ENCODE measurements at regions not wholly inside any gene's neighbourhood (a gene's known extent, or its start where the extent isn't known, plus 50 kb on each side); places are given as distances from the start of the nearest gene placed in this dataset.

DNA sequence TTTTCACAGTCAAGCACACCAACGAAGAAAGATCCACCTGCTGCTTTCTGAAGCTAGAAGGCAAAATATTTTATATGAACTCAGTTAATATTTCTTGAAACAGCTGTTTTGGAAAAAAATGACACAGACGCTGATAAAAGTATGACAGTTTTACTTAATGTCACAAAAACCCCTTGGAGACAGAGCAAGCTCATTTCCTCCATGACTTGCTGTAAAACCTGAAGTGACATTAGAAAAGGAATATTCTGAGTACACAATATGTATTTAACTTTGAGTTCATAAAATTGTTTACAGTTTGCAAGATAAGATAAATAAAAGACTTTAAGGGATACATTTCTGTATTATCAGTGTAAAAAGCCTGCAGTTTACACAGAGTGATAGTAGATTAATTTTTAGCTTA lies 105.4 kb downstream of the DSEL start:
- Histone ChIP-seq H3K18ac (ENCODE audit: extremely low read depth, low read length) (no peak overlapping the region), H2BK15ac (ENCODE audit: low read length) (no peak overlapping the region), H3K9me3 (ENCODE audit: insufficient read depth in 2 of 2, low read depth in 1 of 2, low read length in 1 of 2) (no peaks in the 10 kb centered on the region), H3K23ac (ENCODE audit: insufficient read length) (no peak overlapping the region), H3K9ac (replicated peaks in 1 of 4; ENCODE audit: extremely low read depth in 1 of 4, low read depth in 3 of 4, low read length in 3 of 4) (no peak overlapping the region), H2BK120ac (replicated peaks; ENCODE audit: low read depth, low read length) (no peak overlapping the region), H3K4me2 (ENCODE audit: insufficient read depth in 1 of 2, low read depth in 2 of 2, low read length in 2 of 2) (no peak overlapping the region), H2BK5ac (ENCODE audit: low read depth, low read length) (no peak overlapping the region), H4K8ac (ENCODE audit: extremely low read depth, insufficient read depth, low read length) (no peak overlapping the region), H3K27me3 (replicated peaks in 1 of 4; ENCODE audit: control insufficient read depth in 3 of 4, extremely low read depth in 1 of 4, insufficient read depth in 3 of 4, low read length in 3 of 4) (no peaks in the 10 kb centered on the region), H2AK5ac (ENCODE audit: low read depth, low read length) (no peak overlapping the region), H3K4me1 (replicated peaks in 1 of 4; ENCODE audit: control insufficient read depth in 3 of 4, insufficient read depth in 4 of 4, low read length in 3 of 4) (no peaks in the 10 kb centered on the region), H3K14ac (ENCODE audit: insufficient read length) (no peak overlapping the region), H3K27ac (ENCODE audit: low read depth, low read length) (no peak overlapping the region), H3K4me3 (ENCODE audit: extremely low read depth in 1 of 4, insufficient read depth in 2 of 4, low read depth in 3 of 4, low read length in 4 of 4) (no peak overlapping the region), H3K56ac (replicated peaks; ENCODE audit: insufficient read length, low read depth, low read length) (no peak overlapping the region), H4K5ac (ENCODE audit: insufficient read length, low read depth, low read length) (no peak overlapping the region), H4K91ac (replicated peaks; ENCODE audit: insufficient read length, low read length) (no peak overlapping the region), H2BK12ac (ENCODE audit: low read depth, low read length) (no peak overlapping the region), H3K4ac (replicated peaks; ENCODE audit: insufficient read length, low read depth, low read length) (no peak overlapping the region), H3K36me3 (ENCODE audit: control insufficient read depth in 2 of 4, insufficient read depth in 4 of 4, low read length in 3 of 4) (no peaks in the 10 kb centered on the region), H2BK20ac (ENCODE audit: low read length) (no peak overlapping the region), H3K23me2 (ENCODE audit: low read depth, low read length) (no peaks in the 10 kb centered on the region), H4K20me1 (replicated peaks in 1 of 2; ENCODE audit: control insufficient read depth in 1 of 2, insufficient read depth in 2 of 2, low read length in 2 of 2) (no peaks in the 10 kb centered on the region), H3K79me1 (ENCODE audit: low read depth, low read length) (no peaks in the 10 kb centered on the region), H3K79me2 (ENCODE audit: control insufficient read depth in 1 of 2, insufficient read depth in 2 of 2, low read length in 2 of 2) (no peaks in the 10 kb centered on the region), H2AFZ (ENCODE audit: low read length) (no peak overlapping the region)
- DNase-seq (ENCODE audit: low read depth in 1 of 2, low spot score in 2 of 2) (no peak), FAIRE-seq (no peak)
- WGBS, 2 experiments (ENCODE audit: extremely low coverage in 1 of 2, insufficient coverage in 1 of 2, insufficient read length in 1 of 2, insufficient replicate concordance in 2 of 2, low coverage in 1 of 2, low lambda C conversion rate in 2 of 2, missing lambda C conversion rate in 1 of 2) = 45% methylated on average over 2 of the region's 2 CpGs; no CpG with 5 or more reads in 1 of the 2 experiments
- TF ChIP-seq SIX5 (IDR thresholded peaks at IDR 0.05; ENCODE audit: low read depth, low read length) = no peak
- TF ChIP-seq YY1 (IDR thresholded peaks at IDR 0.05; ENCODE audit: low read depth, low read length) = no peak
- no peak for TF ChIP-seq RFX5 (IDR thresholded peaks at IDR 0.05; ENCODE audit: borderline replicate concordance, low read depth, low read length)
- TF ChIP-seq HDAC2 (IDR thresholded peaks at IDR 0.05; ENCODE audit: borderline replicate concordance in 1 of 2, low read depth in 2 of 2, low read length in 2 of 2) = no peak
- TF ChIP-seq USF2 (IDR thresholded peaks at IDR 0.05; ENCODE audit: low read length) = no peak
- TF ChIP-seq TEAD4 (IDR thresholded peaks at IDR 0.05; ENCODE audit: low read depth, low read length) = no peak
- ChIA-PET POLR2A (ENCODE audit: partially characterized antibody) (no interaction called here), CTCF (ENCODE audit: partially characterized antibody) (no interaction called here)

All from H1 (cell line).